ENCODE measurements at regions not wholly inside any gene's neighbourhood (a gene's known extent, or its start where the extent isn't known, plus 50 kb on each side); places are given as distances from the start of the nearest gene placed in this dataset.

GRCh38 chr17:71600137-71600789 is 520.6 kb upstream of the SOX9 start (continued):
- TF ChIP-seq CBX5 (IDR thresholded peaks at IDR 0.05; ENCODE audit: low read depth, low read length), result no peak
- no peak for TF ChIP-seq YY1 (IDR thresholded peaks at IDR 0.05; ENCODE audit: low read depth, low read length)
